GM18907 (cell line): ENCODE measurements at regions not wholly inside any gene's neighbourhood (a gene's known extent, or its start where the extent isn't known, plus 50 kb on each side); places are given as distances from the start of the nearest gene placed in this dataset.

Experiments
- ATAC-seq: cut with Tn5 transposase; IDR thresholded peaks from one replicate; pipeline ENCODE4 v1.9.1; 2021; ENCODE audit warnings: mild to moderate bottlenecking, moderate library complexity; ENCODE audit not compliant: unreplicated experiment

GRCh38 chr3:194985031-194985578, 285.9 kb downstream of the XXYLT1 start:
- ATAC-seq: no peak

GRCh38 chr3:194986208-194987043, 284.5 kb downstream of the XXYLT1 start:
- ATAC-seq: no peak

- ATAC-seq: no peak
Measured at GRCh38 chr3:194987571-194988494, 283.1 kb downstream of the XXYLT1 start.

- no peak for ATAC-seq
Measured at GRCh38 chr3:194988495-194989165, 282.3 kb downstream of the XXYLT1 start.

- ATAC-seq: no peak
Measured at GRCh38 chr3:194989241-194989640, 281.7 kb downstream of the XXYLT1 start.

GRCh38 chr3:194990454-194991337, 280.3 kb downstream of the XXYLT1 start:
- no peak for ATAC-seq

- ATAC-seq: no peak
Measured at GRCh38 chr3:194991338-194991654, 279.7 kb downstream of the XXYLT1 start.

- ATAC-seq: no peak
Measured at GRCh38 chr3:194993896-194994295, 277.1 kb downstream of the XXYLT1 start.

GRCh38 chr3:194994551-194994981, 276.4 kb downstream of the XXYLT1 start:
- ATAC-seq: no peak

GRCh38 chr3:194995334-194995733, 275.6 kb downstream of the XXYLT1 start:
- no peak for ATAC-seq

GRCh38 chr3:194995922-194996321, 275.0 kb downstream of the XXYLT1 start:
- ATAC-seq: no peak

- ATAC-seq: no peak
Measured at GRCh38 chr3:194996746-194997145, 274.2 kb downstream of the XXYLT1 start.

- no peak for ATAC-seq
Measured at GRCh38 chr3:194998417-194998816, 272.5 kb downstream of the XXYLT1 start.

- no peak for ATAC-seq
Measured at GRCh38 chr3:194998948-194999347, 272.0 kb downstream of the XXYLT1 start.

- no peak for ATAC-seq
Measured at GRCh38 chr3:194999491-194999890, 271.5 kb downstream of the XXYLT1 start.

- no peak for ATAC-seq
Measured at GRCh38 chr3:195001261-195001660, 269.7 kb downstream of the XXYLT1 start.

GRCh38 chr3:195001961-195002861, 268.7 kb downstream of the XXYLT1 start:
- no peak for ATAC-seq

GRCh38 chr3:195003006-195003892, 267.7 kb downstream of the XXYLT1 start:
- no peak for ATAC-seq
